T-helper 1 cell treated with Interleukin-12 subunit alpha and Interleukin-12 subunit beta and Interleukin-4 antibody, amounts not matched to agents 30 μg/mL and 1 μg/mL, for 36 hours (primary cell): ENCODE measurements at regions not wholly inside any gene's neighbourhood (a gene's known extent, or its start where the extent isn't known, plus 50 kb on each side); places are given as distances from the start of the nearest gene placed in this dataset.
"Not testable (repeated sequence)": the region's sequence is repeated elsewhere in the genome, so short reads cannot be mapped to it uniquely, and the experiment has no call there.

ENCODE experiments used
- H3K27ac Mint-ChIP-seq: one replicate; pipeline ENCODE4 v1.8.0; 2021; ENCODE audit warnings: mild to moderate bottlenecking, mixed read lengths
- H3K27me3 Mint-ChIP-seq: one replicate; pipeline ENCODE4 v1.8.0; 2021; ENCODE audit warnings: low read depth, mixed read lengths
- H3K36me3 Mint-ChIP-seq: one replicate; pipeline ENCODE4 v1.8.0; 2021; ENCODE audit warnings: low read depth, mixed read lengths
- H3K4me1 Mint-ChIP-seq: one replicate; pipeline ENCODE4 v1.8.0; 2021; ENCODE audit warnings: low read depth, mixed read lengths
- H3K4me3 Mint-ChIP-seq: one replicate; pipeline ENCODE4 v1.8.0; 2021; ENCODE audit warnings: mild to moderate bottlenecking, moderate library complexity, mixed read lengths
- H3K9me3 Mint-ChIP-seq: one replicate; pipeline ENCODE4 v1.8.0; 2021; ENCODE audit warnings: mixed read lengths

DNA sequence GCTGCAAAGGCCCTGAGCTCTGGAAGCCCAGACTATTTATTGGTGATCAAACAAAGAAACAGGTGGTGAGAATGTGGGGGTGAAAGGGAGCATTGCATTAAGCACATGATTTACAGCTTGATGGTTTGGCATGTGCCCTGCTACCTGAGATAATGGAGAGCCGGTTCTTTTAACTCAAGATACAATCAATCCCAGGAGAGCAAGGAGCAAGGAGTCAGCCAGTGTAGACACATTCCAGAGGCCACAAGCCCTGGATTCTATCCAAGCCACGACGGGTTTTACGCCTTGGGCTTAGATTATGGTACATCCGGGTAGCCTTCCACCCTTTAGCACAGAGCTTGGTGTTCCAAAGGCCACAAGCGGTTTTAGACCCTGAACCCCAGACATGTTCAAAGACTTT lies 292.2 kb downstream of the CYLC2 start:
- Mint-ChIP-seq H3K36me3 (no peaks in the 10 kb centered on the region), H3K27ac (no peak overlapping the region), H3K9me3 (peaks cover 8% of the 10 kb centered on the region), H3K4me3 (no peak overlapping the region), H3K27me3 (no peaks in the 10 kb centered on the region), H3K4me1 (no peaks in the 10 kb centered on the region)

DNA sequence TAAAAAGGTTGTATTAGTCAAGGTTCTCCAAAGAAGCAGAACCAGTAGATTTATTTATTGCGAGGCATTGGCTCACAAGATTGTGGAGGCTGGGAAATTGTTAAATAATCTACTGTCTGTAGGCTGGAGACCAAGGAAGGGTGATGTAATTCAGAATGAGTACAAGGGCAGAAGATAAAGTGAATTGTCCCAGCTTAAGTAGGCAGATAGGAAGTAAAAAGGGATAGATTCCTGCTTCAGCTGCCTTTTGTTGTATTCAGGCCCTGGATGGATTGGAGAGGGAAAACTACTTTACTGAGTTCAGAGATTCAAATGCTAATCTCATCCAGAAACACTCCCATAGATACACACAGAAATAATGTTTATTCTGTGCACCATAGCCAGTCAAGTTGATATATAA lies 301.1 kb downstream of the CYLC2 start:
- Mint-ChIP-seq H3K4me1 (no peaks in the 10 kb centered on the region), H3K36me3 (no peaks in the 10 kb centered on the region), H3K27ac (no peak overlapping the region), H3K27me3 (no peaks in the 10 kb centered on the region), H3K4me3 (no peak overlapping the region), H3K9me3 (no peaks in the 10 kb centered on the region)

DNA sequence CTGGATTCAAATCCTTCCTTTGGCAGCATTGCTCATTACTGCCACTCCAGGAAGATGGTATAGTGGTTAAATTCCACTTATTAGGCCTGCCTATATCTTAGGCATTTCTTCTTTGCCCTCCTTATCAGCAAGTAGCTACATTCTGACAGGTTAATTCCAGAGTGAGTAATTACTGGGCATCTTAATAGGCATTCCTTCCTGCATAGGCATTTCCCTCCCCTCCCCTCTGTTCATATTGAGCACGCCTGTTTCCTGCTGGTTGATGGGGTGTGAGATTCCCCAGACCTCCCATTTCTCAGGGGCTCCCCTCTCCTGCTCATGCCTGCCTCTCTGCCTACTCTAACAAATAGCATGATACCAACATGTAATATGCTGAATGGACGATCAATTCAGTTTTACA lies 305.9 kb downstream of the CYLC2 start:
- H3K27me3 Mint-ChIP-seq = no peaks in the 10 kb centered on the region
- H3K4me1 Mint-ChIP-seq = no peaks in the 10 kb centered on the region
- no peaks in the 10 kb centered on the region for H3K36me3 Mint-ChIP-seq
- H3K9me3 Mint-ChIP-seq = no peaks in the 10 kb centered on the region
- no peak overlapping the region for H3K27ac Mint-ChIP-seq
- no peak overlapping the region for H3K4me3 Mint-ChIP-seq

DNA sequence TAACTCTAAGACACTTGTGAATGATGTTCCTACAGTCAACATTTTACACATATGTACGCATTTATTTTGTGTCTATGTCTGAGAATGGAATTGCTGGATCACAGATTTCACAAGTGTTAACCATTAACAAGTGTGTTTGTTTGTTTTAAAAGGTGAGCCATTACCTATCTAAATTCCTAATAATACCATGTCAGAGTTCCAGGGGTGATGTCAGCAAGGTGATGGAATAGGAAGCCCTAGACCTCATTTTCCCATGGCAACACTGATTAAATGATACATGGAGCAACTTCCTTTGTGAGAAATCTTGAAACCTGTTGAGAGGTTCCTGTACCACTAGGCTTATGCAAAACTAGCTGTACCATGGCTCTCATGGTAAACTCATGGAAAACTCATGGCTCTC lies 309.7 kb downstream of the CYLC2 start:
- Mint-ChIP-seq H3K4me1 (no peaks in the 10 kb centered on the region), H3K27ac (no peak overlapping the region), H3K36me3 (no peaks in the 10 kb centered on the region)

DNA sequence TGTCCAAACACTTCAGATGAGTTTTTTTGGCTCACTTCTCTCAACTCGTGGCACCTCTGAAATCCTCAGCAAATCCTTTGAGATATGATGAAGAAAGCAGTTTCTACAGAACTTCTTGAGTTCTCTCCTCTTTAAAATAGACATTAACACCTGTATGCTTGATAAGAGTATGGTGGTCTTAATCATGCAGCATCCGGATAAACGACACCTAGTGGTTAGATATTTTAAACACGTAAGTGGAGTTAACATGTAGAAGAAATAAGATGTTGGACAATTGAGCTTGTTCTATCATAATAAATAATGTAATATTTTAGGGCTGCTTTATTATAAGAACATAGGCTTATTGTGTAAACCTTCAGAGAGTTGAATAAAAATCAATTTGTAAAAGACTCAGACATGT lies 324.8 kb downstream of the CYLC2 start:
- no peak overlapping the region for H3K4me3 Mint-ChIP-seq
- no peaks in the 10 kb centered on the region for H3K27me3 Mint-ChIP-seq
- H3K4me1 Mint-ChIP-seq = no peaks in the 10 kb centered on the region
- H3K9me3 Mint-ChIP-seq = peaks cover 6% of the 10 kb centered on the region
- no peaks in the 10 kb centered on the region for H3K36me3 Mint-ChIP-seq
- H3K27ac Mint-ChIP-seq = no peak overlapping the region

More for the DNA sequence above, 309.7 kb downstream of the CYLC2 start:
- Mint-ChIP-seq H3K27me3 (no peaks in the 10 kb centered on the region), H3K4me3 (no peak overlapping the region), H3K9me3 (no peaks in the 10 kb centered on the region)

DNA sequence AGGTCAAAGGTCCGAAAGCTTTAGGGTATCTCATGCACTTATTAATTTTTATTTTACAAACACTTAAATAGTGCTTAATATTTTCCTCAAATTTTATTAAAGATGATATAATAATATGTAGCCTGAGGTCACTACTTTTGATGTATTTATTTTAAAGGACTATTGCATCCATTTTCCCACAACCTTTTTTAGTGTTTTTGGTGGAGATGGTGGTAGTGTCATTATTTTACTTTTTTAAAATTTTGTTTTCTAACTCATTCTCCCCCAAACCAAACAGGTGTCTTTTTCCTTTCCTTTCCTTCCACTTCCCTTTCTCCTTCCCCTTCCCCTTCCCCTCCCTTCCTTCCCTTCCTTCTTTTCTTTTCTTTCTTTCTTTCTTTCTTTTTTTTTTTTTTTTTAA lies 328.6 kb downstream of the CYLC2 start:
- peaks cover 14% of the 10 kb centered on the region for H3K9me3 Mint-ChIP-seq
- H3K4me1 Mint-ChIP-seq = no peaks in the 10 kb centered on the region
- no peaks in the 10 kb centered on the region for H3K36me3 Mint-ChIP-seq
- no peak overlapping the region for H3K27ac Mint-ChIP-seq
- no peak overlapping the region for H3K4me3 Mint-ChIP-seq
- no peaks in the 10 kb centered on the region for H3K27me3 Mint-ChIP-seq

DNA sequence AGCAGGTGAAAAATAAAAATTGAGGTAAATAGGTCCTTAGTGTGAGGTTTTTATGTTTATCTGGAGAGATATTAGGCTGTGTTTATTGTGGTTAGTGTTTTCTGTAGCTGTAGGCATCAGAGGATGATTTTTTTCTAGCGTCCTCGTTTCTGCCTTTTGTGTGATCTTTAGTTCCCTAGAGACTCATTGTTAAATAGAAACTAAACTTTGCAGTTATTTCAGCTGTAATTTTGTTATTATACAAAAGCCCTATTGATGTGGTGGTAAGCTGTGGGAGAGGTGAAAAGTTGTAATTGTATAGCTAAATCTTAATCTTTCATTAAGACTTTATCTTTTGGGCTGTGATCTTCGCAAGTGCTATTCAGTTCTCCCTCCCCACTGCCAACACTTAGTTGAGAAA lies 340.3 kb downstream of the CYLC2 start:
- Mint-ChIP-seq H3K27me3 (no peaks in the 10 kb centered on the region), H3K4me1 (no peaks in the 10 kb centered on the region), H3K36me3 (no peaks in the 10 kb centered on the region), H3K4me3 (no peak overlapping the region), H3K27ac (no peak overlapping the region), H3K9me3 (no peaks in the 10 kb centered on the region)

DNA sequence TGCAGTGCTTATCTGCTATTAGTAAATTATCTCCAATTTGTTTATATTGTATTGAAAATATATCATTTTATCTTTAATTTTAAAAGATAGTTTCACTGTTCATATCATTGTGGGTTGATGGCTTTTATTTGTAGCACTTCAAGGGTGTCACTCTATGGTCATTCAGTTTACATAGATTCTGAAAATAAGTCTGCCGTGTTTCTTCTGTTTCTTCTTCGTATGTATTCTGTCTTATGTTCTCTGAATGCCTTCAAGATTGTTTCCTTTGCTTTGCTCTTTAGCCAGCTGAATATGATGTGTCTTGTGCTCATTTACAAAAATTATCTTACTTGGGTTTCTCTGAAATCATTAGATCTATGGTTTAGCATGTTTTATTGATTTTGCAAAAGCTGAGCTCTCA lies 359.9 kb downstream of the CYLC2 start:
- H3K4me3 Mint-ChIP-seq = no peak overlapping the region
- H3K36me3 Mint-ChIP-seq = no peaks in the 10 kb centered on the region
- H3K27ac Mint-ChIP-seq = no peak overlapping the region
- peaks cover 9% of the 10 kb centered on the region for H3K9me3 Mint-ChIP-seq
- no peaks in the 10 kb centered on the region for H3K27me3 Mint-ChIP-seq
- no peaks in the 10 kb centered on the region for H3K4me1 Mint-ChIP-seq

DNA sequence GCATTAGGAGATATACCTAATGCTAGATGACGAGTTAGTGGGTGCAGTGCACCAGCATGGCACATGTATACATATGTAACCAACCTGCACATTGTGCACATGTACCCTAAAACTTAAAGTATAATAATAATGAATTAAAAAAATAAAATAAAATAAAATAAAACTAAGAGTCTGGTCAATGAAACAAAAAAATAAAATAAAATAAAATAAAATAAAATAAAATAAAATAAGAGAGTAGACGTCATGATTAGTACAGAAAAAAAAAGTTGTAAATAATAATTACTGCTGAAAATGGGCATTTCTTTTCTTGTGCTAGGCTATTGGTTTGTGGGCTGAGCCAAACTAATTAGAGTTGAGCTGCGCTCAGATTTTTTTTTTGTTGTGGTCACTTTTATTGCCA lies 362.8 kb downstream of the CYLC2 start:
- not testable (repeated sequence) for H3K36me3 Mint-ChIP-seq, H3K4me1 Mint-ChIP-seq, H3K27ac Mint-ChIP-seq, H3K27me3 Mint-ChIP-seq, H3K9me3 Mint-ChIP-seq, H3K4me3 Mint-ChIP-seq

DNA sequence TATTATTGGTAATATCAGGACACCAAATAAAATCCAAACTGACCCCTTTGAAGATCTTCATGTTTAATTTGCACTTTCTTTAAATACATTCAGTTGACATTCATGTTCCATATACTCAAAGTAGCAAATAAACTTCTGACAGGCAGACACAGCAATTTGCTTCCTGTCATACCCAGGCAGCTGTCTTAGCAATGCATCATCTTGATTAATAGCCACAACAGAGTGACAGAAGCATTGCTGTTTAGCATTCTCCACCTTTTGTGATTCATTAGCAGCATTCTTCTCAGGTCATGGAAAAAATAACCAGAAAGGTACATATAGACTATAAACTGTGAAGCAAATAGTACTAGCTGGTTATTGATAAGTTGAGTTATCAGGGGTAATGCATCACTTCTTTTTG lies 366.8 kb downstream of the CYLC2 start:
- Mint-ChIP-seq H3K9me3 (peaks cover 4% of the 10 kb centered on the region), H3K4me3 (no peak overlapping the region)

DNA sequence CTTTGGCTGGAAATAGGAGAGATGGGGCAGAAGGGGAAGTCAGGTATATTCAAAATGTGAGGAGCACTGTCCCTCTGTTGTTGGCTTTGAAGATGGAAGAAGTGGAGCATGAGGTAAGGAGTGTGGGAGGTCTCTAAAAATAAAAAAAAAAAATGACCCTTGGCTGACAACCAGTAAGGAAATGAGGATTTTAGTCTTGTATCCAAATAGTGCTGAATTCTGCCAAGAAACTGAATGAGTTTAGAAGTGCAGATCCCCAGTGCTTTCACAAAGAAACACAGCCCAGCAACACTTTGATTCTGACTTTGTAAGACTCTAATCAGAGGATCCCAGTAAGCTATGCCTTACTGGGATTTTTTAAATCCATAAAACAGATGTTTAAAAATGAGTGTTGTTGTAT lies 367.9 kb downstream of the CYLC2 start:
- Mint-ChIP-seq H3K27ac (no peak overlapping the region), H3K36me3 (no peaks in the 10 kb centered on the region), H3K9me3 (peaks cover 4% of the 10 kb centered on the region), H3K4me3 (no peak overlapping the region), H3K27me3 (no peaks in the 10 kb centered on the region), H3K4me1 (no peaks in the 10 kb centered on the region)

More for the DNA sequence above, 366.8 kb downstream of the CYLC2 start:
- Mint-ChIP-seq H3K36me3 (no peaks in the 10 kb centered on the region), H3K4me1 (no peaks in the 10 kb centered on the region), H3K27ac (no peak overlapping the region), H3K27me3 (no peaks in the 10 kb centered on the region)

DNA sequence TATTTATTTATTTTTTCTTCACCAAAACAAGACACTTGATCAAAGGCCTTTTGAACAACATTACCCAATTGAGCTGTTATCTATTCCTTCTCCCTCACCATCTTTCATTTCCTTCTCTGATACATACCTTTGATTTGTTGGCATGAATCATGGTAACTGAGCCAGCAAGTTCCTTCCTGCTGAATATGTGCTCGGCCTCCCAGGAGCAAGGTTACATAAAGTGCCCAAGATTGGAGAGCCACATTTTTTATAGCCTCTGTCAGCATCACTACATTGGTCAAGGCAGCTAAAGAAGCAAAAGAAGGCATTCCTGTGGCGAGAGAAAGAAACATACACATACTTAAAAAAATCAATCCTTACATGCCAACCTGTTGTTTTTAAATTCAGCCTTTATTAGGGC lies 369.6 kb downstream of the CYLC2 start:
- Mint-ChIP-seq H3K4me3 (no peak overlapping the region), H3K27ac (no peak overlapping the region), H3K27me3 (no peaks in the 10 kb centered on the region), H3K36me3 (no peaks in the 10 kb centered on the region), H3K9me3 (no peaks in the 10 kb centered on the region), H3K4me1 (no peaks in the 10 kb centered on the region)

DNA sequence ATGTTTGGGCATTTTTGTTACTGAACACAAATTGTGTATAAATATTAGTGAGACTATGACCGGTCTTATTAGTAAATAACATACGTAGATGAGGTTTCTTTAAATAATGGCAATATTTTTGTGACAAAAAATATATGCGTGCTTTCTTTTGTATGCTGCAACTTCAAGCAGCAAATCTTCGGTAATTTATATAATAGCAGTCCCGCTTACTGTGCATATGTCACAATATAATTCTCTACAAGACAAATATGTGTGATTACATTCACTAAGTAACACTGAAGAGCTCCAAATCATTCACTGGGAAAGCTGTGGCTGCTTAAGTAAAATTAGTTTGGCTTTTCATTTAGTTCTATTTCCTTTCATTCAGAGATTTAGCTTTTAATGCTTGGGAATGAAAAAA lies 376.0 kb downstream of the CYLC2 start:
- Mint-ChIP-seq H3K4me3 (no peak overlapping the region), H3K36me3 (no peaks in the 10 kb centered on the region), H3K27me3 (no peaks in the 10 kb centered on the region), H3K9me3 (no peaks in the 10 kb centered on the region), H3K4me1 (no peaks in the 10 kb centered on the region), H3K27ac (no peak overlapping the region)

DNA sequence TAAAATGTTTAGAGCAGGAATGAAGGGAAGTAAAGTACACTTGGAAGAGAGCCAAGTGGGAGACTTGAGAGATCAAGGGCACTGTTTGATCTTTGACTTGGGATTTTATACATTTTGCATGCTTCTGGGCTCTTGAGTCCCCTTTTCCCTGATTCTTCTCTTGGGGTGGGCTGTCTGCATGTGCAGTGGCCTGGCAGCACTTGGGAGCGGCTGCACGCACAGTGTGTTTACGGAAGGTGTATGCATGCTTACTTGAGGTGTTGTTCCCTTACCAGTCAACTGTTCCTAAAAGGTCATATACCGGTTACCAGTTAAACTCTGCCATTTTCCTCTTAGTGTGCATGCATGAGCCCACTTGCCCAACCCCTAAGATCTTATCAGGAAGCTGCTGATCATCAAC lies 377.7 kb downstream of the CYLC2 start:
- H3K9me3 Mint-ChIP-seq = no peaks in the 10 kb centered on the region
- H3K27ac Mint-ChIP-seq = no peak overlapping the region
- no peaks in the 10 kb centered on the region for H3K27me3 Mint-ChIP-seq
- H3K4me3 Mint-ChIP-seq = no peak overlapping the region
- no peaks in the 10 kb centered on the region for H3K36me3 Mint-ChIP-seq
- no peaks in the 10 kb centered on the region for H3K4me1 Mint-ChIP-seq

DNA sequence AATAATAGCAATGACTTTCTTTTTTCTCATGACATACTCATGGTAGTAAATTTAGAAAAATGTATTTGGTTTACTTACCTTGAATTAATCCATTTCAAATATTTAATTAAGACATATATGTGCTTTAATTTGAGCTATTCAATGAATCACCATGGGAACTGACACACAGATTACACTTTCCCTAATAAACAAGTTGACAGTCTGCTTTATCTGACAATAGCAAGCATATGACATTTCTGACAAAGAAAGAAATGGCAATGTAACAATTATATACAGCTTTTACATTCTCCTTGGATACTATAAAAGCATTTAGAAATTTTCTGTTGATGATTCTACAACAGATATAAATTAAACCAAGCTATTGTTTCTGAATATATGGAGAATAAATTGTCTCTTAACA lies 382.5 kb downstream of the CYLC2 start:
- Mint-ChIP-seq H3K27ac (no peak overlapping the region), H3K27me3 (no peaks in the 10 kb centered on the region), H3K4me1 (no peaks in the 10 kb centered on the region), H3K9me3 (no peaks in the 10 kb centered on the region), H3K36me3 (no peaks in the 10 kb centered on the region), H3K4me3 (no peak overlapping the region)

DNA sequence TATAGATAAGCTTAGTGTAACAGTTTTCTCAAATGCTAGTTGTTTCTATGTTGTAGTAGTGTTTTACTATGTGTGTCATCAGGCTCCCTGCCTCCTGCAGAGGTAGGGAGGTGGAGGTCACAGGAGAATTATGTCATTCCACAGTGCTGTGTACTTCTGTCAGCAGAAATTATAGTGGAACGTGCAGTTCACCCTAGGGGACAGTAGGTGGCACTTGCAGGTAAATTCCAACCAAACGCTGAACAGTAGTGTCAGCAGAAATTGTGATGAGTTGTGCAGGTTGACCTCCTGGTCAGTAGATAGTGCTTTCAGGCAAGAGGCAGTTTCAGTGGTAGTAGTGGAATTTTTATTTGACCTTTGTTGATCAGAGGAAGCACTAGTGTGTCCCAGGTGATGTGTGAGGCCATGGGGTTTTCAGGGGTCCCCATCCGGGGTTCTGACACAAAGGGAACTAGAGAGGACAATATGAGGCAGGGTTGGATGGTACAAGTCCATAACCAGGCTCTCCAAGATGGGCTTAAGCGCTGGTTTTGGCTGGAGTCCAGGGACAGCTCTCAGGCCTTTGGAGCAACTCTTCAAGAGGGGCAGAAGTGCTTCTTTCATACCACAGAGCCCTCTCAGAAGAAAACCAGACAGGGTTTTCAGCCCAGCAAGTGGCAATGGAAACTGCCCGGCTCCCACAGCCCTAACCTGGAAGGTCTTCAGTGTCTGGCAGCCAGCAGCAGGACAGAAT lies 402.9 kb downstream of the CYLC2 start:
- no peaks in the 10 kb centered on the region for H3K27me3 Mint-ChIP-seq
- H3K9me3 Mint-ChIP-seq = no peaks in the 10 kb centered on the region
- H3K4me1 Mint-ChIP-seq = no peaks in the 10 kb centered on the region
- no peak overlapping the region for H3K27ac Mint-ChIP-seq
- H3K4me3 Mint-ChIP-seq = no peak overlapping the region
- no peaks in the 10 kb centered on the region for H3K36me3 Mint-ChIP-seq
